GM12872 (cell line): ENCODE measurements at regions not wholly inside any gene's neighbourhood (a gene's known extent, or its start where the extent isn't known, plus 50 kb on each side); places are given as distances from the start of the nearest gene placed in this dataset.

Experiments
- TF ChIP-seq, protein P1 (sequence below): IDR thresholded peaks from 3 replicates; pipeline ENCODE4 v1.5.1; 2011; ENCODE audit warnings: low read depth, mild to moderate bottlenecking, low read length, moderate library complexity; ENCODE audit not compliant: insufficient read depth

DNA sequence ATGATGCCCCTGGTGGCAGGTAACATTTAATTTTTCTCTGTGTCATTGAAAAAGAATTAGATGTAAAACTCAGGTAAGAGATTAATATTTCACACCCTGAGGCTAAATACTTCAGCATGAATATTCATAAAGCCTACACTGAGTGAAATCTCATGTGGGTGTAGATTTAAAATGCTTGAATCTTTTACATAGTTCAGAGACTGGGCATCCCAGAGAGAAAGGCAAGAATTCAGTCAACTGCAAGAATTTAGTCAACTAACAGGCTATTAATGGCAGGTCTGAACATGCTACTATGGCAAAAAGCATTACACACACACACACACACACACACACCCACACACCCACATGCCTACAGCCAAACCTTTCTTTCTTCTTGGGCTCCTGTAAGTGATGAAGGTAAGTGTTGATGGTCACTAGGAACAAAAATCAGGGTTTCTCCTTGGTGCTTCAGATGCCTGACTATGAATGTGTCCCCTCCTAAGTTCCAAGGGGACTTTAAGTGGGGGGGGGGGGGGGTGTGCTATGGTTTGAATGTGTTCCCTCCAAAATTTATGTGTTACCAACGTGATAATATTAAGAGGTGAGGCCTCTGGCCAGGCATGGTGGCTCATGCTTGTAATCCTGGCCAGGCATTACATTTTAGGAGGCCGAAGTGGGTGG lies 63.7 kb upstream of the PSMD7 start:
- TF ChIP-seq, protein P1, sequence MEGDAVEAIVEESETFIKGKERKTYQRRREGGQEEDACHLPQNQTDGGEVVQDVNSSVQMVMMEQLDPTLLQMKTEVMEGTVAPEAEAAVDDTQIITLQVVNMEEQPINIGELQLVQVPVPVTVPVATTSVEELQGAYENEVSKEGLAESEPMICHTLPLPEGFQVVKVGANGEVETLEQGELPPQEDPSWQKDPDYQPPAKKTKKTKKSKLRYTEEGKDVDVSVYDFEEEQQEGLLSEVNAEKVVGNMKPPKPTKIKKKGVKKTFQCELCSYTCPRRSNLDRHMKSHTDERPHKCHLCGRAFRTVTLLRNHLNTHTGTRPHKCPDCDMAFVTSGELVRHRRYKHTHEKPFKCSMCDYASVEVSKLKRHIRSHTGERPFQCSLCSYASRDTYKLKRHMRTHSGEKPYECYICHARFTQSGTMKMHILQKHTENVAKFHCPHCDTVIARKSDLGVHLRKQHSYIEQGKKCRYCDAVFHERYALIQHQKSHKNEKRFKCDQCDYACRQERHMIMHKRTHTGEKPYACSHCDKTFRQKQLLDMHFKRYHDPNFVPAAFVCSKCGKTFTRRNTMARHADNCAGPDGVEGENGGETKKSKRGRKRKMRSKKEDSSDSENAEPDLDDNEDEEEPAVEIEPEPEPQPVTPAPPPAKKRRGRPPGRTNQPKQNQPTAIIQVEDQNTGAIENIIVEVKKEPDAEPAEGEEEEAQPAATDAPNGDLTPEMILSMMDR: no peak

DNA sequence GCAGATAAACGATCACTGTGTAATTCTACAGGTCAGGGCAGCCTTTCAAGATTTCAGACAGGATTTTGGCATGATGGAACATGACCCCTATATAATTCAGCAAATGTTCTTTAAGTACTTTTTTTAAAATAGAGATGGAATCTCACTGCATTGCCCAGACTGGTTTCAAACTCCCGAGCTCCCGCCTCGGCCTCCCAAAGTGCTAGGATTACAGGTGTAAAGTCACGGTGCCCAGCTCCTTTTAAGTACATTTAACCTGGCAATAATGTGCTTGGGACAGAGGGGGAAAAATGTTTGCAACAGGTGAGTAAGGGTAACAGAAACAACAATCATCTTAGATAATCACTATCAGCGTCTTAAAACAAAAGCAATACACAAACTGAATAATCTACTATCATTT lies 66.5 kb upstream of the PSMD7 start:
- TF ChIP-seq, protein P1: no peak

GRCh38 chr16:74226338-74226954 lies 70.2 kb upstream of the PSMD7 start:
- TF ChIP-seq, protein P1: peak; percentile 21; the same call in 1 of the 3 replicates

DNA sequence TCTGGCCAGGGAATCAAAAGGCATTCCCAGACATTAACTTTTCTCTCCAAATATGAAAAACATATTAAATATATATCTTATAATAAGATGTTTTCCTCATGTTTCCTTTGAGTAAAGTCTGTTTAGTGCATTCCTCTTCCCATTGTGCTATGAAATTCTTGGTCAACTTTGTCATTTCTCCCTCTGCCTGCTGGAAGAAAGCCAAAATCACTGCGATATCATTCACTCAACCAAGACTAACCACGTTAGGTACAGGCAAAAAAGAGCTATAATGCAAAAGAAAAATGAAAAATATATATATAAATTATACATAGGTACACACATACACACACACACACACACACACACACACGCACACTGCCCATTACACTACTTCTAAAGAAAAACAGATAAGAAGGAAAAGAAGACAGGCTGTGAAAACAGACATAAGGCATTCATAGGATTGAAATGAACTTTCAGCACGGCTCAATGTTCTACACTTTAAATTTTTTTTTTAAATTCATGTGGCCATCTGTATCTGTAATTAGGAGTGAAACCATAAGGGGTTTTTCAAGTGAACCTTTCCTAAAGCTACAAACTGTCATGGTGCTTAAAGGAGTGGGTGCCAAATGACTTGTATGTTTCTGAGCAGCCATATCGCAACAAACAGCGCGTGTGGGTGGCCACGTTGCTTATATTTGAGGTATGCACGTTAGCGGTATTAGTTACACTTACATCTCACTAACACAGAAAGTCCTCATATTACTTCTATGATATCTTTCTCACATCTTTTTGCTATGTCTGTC lies 71.6 kb upstream of the PSMD7 start:
- TF ChIP-seq, protein P1: no peak

DNA sequence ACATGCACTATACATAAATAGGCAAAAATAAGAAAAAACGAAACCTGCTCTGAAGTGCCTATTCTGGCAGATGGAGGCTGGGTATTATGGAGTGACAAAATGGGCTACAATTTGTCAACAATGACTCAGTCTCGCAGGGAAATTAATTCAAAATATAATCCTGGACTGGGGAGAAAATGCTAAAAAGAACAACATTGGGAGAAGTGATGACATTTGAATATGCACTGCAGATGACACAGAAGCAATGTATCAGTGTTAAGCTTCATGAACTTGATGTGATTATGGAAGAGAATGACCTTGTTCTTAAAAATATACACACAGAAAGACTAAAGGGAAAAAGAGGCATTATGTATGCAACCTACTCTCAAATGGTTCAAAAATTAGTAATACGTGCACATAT lies 74.8 kb upstream of the PSMD7 start:
- TF ChIP-seq, protein P1: no peak

- TF ChIP-seq, protein P1: no peak
These were observed 76.9 kb upstream of the PSMD7 start for GRCh38 chr16:74219706-74220105.

GRCh38 chr16:74218871-74219270 lies 77.7 kb upstream of the PSMD7 start:
- TF ChIP-seq, protein P1: no peak
